HEK293 (cell line): ENCODE measurements at regions not wholly inside any gene's neighbourhood (a gene's known extent, or its start where the extent isn't known, plus 50 kb on each side); places are given as distances from the start of the nearest gene placed in this dataset.

ENCODE experiments used
- CTCF ChIA-PET: fragments of 350-600 bp; formaldehyde crosslinking; extraction: SDS; loops from one replicate; lab custom pipeline; 2021; ENCODE audit warnings: antibody characterized with exemption; lab: Yijun Ruan, JAX
- POLR2A ChIA-PET: fragments of 300-600 bp; formaldehyde crosslinking; extraction: SDS; loops from one replicate; lab custom pipeline; 2020; ENCODE audit warnings: antibody characterized with exemption, inconsistent platforms; lab: Yijun Ruan, JAX
- H3K27ac ChIP-seq: fragments of 200-500 bp; sonication (Bioruptor generic); 2 replicates; pipeline ENCODE4 v1.5.1; 2014; ENCODE audit warnings: low read depth, low read length, control low read depth, inconsistent platforms; ENCODE audit errors: extremely low read depth
- H3K36me3 ChIP-seq, 2 experiments: fragments of 200-500 bp in 1 of 2; sonication (Bioruptor generic) in 1 of 2; 1 replicate in 1 of 2; 2 replicates in 1 of 2; pipeline ENCODE4 v1.5.1; 2014 to 2017; ENCODE audit warnings: inconsistent platforms in 2 of 2, low read length in 2 of 2; ENCODE audit not compliant: control insufficient read depth in 2 of 2, insufficient read depth in 1 of 2
- H3K4me1 ChIP-seq: fragments of 200-500 bp; sonication (Bioruptor generic); 2 replicates; pipeline ENCODE4 v1.5.1; 2014; ENCODE audit warnings: mild to moderate bottlenecking, low read length, inconsistent platforms; ENCODE audit not compliant: control insufficient read depth, insufficient read depth
- H3K4me3 ChIP-seq: 2 replicates; pipeline ENCODE4 v1.5.1; 2011; ENCODE audit warnings: low read depth, mild to moderate bottlenecking, control low read depth, low read length, moderate library complexity
- H3K9me3 ChIP-seq: fragments of 200-500 bp; sonication (Bioruptor generic); 2 replicates; pipeline ENCODE4 v1.5.1; 2014; ENCODE audit warnings: low read depth, low read length, inconsistent platforms; ENCODE audit not compliant: control insufficient read depth, insufficient read depth
- PRDM2 ChIP-seq: fragments of 450-650 bp; formaldehyde crosslinking; IDR thresholded peaks from 2 replicates; pipeline ENCODE4 v1.5.1; 2016; ENCODE audit warnings: missing biosample characterization, missing genetic modification characterization, borderline replicate concordance
- REPIN1 ChIP-seq: fragments of 450-650 bp; formaldehyde crosslinking; IDR thresholded peaks from 2 replicates; pipeline ENCODE4 v1.5.1; 2017; ENCODE audit warnings: missing biosample characterization, missing genetic modification characterization, low read depth
- ZBTB49 ChIP-seq: fragments of 450-650 bp; formaldehyde crosslinking; IDR thresholded peaks from 2 replicates; pipeline ENCODE4 v1.5.1; 2016; ENCODE audit warnings: missing biosample characterization, missing genetic modification characterization, low read depth
- ZBTB8A ChIP-seq: fragments of 450-650 bp; formaldehyde crosslinking; IDR thresholded peaks from 2 replicates; pipeline ENCODE4 v1.5.1; 2016; ENCODE audit warnings: missing biosample characterization, missing genetic modification characterization
- ZFP3 ChIP-seq: fragments of 450-650 bp; formaldehyde crosslinking; IDR thresholded peaks from 2 replicates; pipeline ENCODE4 v1.5.1; 2016; ENCODE audit warnings: low read depth, missing biosample characterization, missing genetic modification characterization
- ZNF114 ChIP-seq: fragments of 450-650 bp; formaldehyde crosslinking; IDR thresholded peaks from 2 replicates; pipeline ENCODE4 v1.5.0; 2017; ENCODE audit warnings: missing biosample characterization, missing genetic modification characterization
- ZNF157 ChIP-seq: fragments of 450-650 bp; formaldehyde crosslinking; IDR thresholded peaks from 2 replicates; pipeline ENCODE4 v1.5.1; 2016; ENCODE audit warnings: missing biosample characterization, missing genetic modification characterization
- ZNF211 ChIP-seq: fragments of 450-650 bp; formaldehyde crosslinking; IDR thresholded peaks from 2 replicates; pipeline ENCODE4 v1.5.1; 2016; ENCODE audit warnings: low read depth, missing biosample characterization, missing genetic modification characterization
- ZNF239 ChIP-seq: fragments of 450-650 bp; formaldehyde crosslinking; IDR thresholded peaks from 2 replicates; pipeline ENCODE4 v1.5.1; 2016; ENCODE audit warnings: missing biosample characterization, missing genetic modification characterization
- ZNF426 ChIP-seq: fragments of 450-650 bp; formaldehyde crosslinking; IDR thresholded peaks from 2 replicates; pipeline ENCODE4 v1.5.1; 2017; ENCODE audit warnings: missing biosample characterization, missing genetic modification characterization, mild to moderate bottlenecking, inconsistent platforms, moderate library complexity
- ZNF488 ChIP-seq: fragments of 450-650 bp; formaldehyde crosslinking; IDR thresholded peaks from 2 replicates; pipeline ENCODE4 v1.5.1; 2016; ENCODE audit warnings: missing biosample characterization, missing genetic modification characterization
- ZNF501 ChIP-seq: fragments of 450-650 bp; formaldehyde crosslinking; IDR thresholded peaks from 2 replicates; pipeline ENCODE4 v1.5.1; 2016; ENCODE audit warnings: missing biosample characterization, missing genetic modification characterization
- ZNF530 ChIP-seq: fragments of 450-650 bp; formaldehyde crosslinking; IDR thresholded peaks from 2 replicates; pipeline ENCODE4 v1.5.1; 2016; ENCODE audit warnings: low read depth, missing biosample characterization, missing genetic modification characterization
- ZNF654 ChIP-seq: fragments of 450-650 bp; formaldehyde crosslinking; IDR thresholded peaks from 2 replicates; pipeline ENCODE4 v1.5.1; 2016; ENCODE audit warnings: low read depth, missing biosample characterization, missing genetic modification characterization
- ZNF843 ChIP-seq: fragments of 450-650 bp; formaldehyde crosslinking; IDR thresholded peaks from 2 replicates; pipeline ENCODE4 v1.5.1; 2016; ENCODE audit warnings: missing biosample characterization, missing genetic modification characterization

GRCh38 chr14:30385925-30386324 lies 173.0 kb upstream of the G2E3 start (continued):
- TF ChIP-seq ZBTB49 (tag by site-specific recombination) (no peak), ZNF114 (tag by site-specific recombination) (no peak), ZNF157 (tag by site-specific recombination) (no peak), ZNF654 (tag by site-specific recombination) (no peak), PRDM2 (tag by site-specific recombination) (no peak), ZNF211 (tag by site-specific recombination) (no peak), ZNF501 (no peak), ZNF530 (tag by site-specific recombination) (no peak), ZNF843 (tag by site-specific recombination) (no peak), ZNF488 (tag by site-specific recombination) (no peak), ZNF239 (tag by site-specific recombination) (no peak)
- TF ChIP-seq, all 188 proteins: peak for 0

GRCh38 chr14:30387871-30388270 lies 171.1 kb upstream of the G2E3 start:
- TF ChIP-seq ZBTB8A (tag by site-specific recombination) (no peak), REPIN1 (tag by site-specific recombination) (no peak), ZFP3 (tag by site-specific recombination) (no peak), ZNF426 (no peak)
- POLR2A ChIA-PET = no interaction called here
- Histone ChIP-seq H3K36me3 (no peaks in the 10 kb centered on the region), H3K4me3 (no peak overlapping the region), H3K9me3 (no peaks in the 10 kb centered on the region), H3K27ac (no peak overlapping the region), H3K4me1 (no peaks in the 10 kb centered on the region)
- CTCF ChIA-PET = interaction anchor here (1.7 kb wide), 1 partner anchor 117 kb away, joined by 6 read pairs; no protein-coding TSS in a partner anchor
